ENCODE measurements at regions not wholly inside any gene's neighbourhood (a gene's known extent, or its start where the extent isn't known, plus 50 kb on each side); places are given as distances from the start of the nearest gene placed in this dataset.

GRCh38 chr10:60644436-60645130 lies 133.7 kb upstream of the CDK1 start:
- 75 to 83% methylated on average over 4 of the region's 4 CpGs for WGBS, 2 donors
- intact Hi-C loops (cut with DNase I), result loop anchor here in 1 of 2 donors (10.0 kb wide), 1 partner anchor 540 kb away; no protein-coding TSS in a partner anchor
- DNase-seq (no peak), ATAC-seq (ENCODE audit: low FRiP score) (no peak)
- H3K36me3 ChIP-seq (ENCODE audit: control insufficient read depth in 1 of 2, insufficient read depth in 2 of 2, low read length in 1 of 2), result no peaks in the 10 kb centered on the region
- no peaks in the 10 kb centered on the region for H3K9me3 ChIP-seq (ENCODE audit: control insufficient read depth, low read length)
- no peak overlapping the region for H3K27ac ChIP-seq (ENCODE audit: low read depth in 1 of 2, low read length in 2 of 2)
- H3K4me1 ChIP-seq (ENCODE audit: control insufficient read depth in 1 of 2, insufficient read depth in 2 of 2, low read length in 2 of 2), result no peaks in the 10 kb centered on the region
- no peaks in the 10 kb centered on the region for H3K27me3 ChIP-seq (ENCODE audit: control insufficient read depth in 1 of 2, insufficient read depth in 2 of 2, low read length in 1 of 2)
- H3K4me3 ChIP-seq (ENCODE audit: low read length in 2 of 2), result no peak overlapping the region

GRCh38 chr10:60643874-60644273 lies 134.4 kb upstream of the CDK1 start:
- WGBS, 2 donors, result 85 to 94% methylated on average over 1 of the region's 1 CpG
- no peak for DNase-seq
- intact Hi-C loops (cut with DNase I), result loop anchor here in 1 of 2 donors (10.0 kb wide), 1 partner anchor 539 kb away; no protein-coding TSS in a partner anchor
- ATAC-seq (ENCODE audit: low FRiP score), result no peak
- H3K9me3 ChIP-seq (ENCODE audit: control insufficient read depth, low read length), result no peaks in the 10 kb centered on the region
- no peaks in the 10 kb centered on the region for H3K27me3 ChIP-seq (ENCODE audit: control insufficient read depth in 1 of 2, insufficient read depth in 2 of 2, low read length in 1 of 2)
- no peak overlapping the region for H3K27ac ChIP-seq (ENCODE audit: low read depth in 1 of 2, low read length in 2 of 2)
- H3K4me1 ChIP-seq (ENCODE audit: control insufficient read depth in 1 of 2, insufficient read depth in 2 of 2, low read length in 2 of 2), result no peaks in the 10 kb centered on the region
- no peaks in the 10 kb centered on the region for H3K36me3 ChIP-seq (ENCODE audit: control insufficient read depth in 1 of 2, insufficient read depth in 2 of 2, low read length in 1 of 2)
- no peak overlapping the region for H3K4me3 ChIP-seq (ENCODE audit: low read length in 2 of 2)

GRCh38 chr10:60629332-60629731 lies 148.9 kb upstream of the CDK1 start:
- intact Hi-C loops (cut with DNase I), result no loop called here
- H3K27ac ChIP-seq (ENCODE audit: low read depth in 1 of 2, low read length in 2 of 2), result no peak overlapping the region
- H3K36me3 ChIP-seq (ENCODE audit: control insufficient read depth in 1 of 2, insufficient read depth in 2 of 2, low read length in 1 of 2), result no peaks in the 10 kb centered on the region
- H3K9me3 ChIP-seq (ENCODE audit: control insufficient read depth, low read length), result no peaks in the 10 kb centered on the region
- no peak for DNase-seq
- no peak overlapping the region for H3K4me3 ChIP-seq (ENCODE audit: low read length in 2 of 2)
- H3K27me3 ChIP-seq (ENCODE audit: control insufficient read depth in 1 of 2, insufficient read depth in 2 of 2, low read length in 1 of 2), result no peaks in the 10 kb centered on the region
- H3K4me1 ChIP-seq (ENCODE audit: control insufficient read depth in 1 of 2, insufficient read depth in 2 of 2, low read length in 2 of 2), result no peaks in the 10 kb centered on the region
- ATAC-seq (ENCODE audit: low FRiP score), result no peak
- 87 to 89% methylated on average over 1 of the region's 1 CpG for WGBS, 2 donors

DNA sequence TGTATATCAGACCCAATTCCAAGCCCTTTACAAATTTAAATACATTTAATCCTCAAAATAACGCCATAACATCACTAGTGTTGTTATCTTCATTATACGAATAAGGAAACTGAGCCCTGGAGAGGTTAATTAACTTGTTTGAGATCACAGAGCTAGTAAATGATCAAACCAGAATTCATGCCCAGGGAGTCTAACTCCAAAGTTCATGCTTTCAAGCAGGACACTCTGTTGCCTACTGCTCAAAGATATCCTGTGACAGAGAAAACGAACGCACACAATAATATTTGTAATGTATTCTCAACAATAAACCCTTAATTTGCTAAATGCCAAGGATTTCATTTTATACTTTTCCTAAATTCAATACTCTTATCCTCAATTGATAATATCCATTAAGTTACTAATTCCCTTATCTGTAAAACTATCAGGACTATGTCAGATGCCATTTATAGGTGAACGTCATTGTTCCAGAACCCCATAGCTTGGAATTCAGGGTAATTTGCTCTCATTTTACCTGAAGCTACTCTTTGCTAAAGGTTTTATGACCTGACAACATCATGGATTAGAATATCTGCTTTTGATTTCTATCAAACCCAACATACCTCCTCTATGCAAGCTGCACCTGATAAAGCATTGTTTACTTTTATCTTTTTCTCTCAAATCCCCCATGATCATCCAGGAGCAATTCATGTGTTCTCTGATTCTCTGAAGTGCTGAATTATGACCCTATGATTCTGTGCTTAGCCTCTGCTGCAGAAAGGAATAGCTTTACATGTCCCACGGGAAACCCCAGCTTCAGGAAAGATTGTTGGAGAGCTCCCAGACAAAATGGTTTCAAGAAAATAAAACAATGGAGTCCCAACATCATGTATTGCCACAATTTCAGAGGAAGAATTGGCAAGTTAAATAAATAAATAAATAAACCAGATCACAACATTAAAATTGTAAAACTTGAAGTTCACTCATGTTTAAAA lies 150.2 kb upstream of the CDK1 start:
- intact Hi-C loops (cut with DNase I), result no loop called here
- Histone ChIP-seq H3K4me3 (ENCODE audit: low read length in 2 of 2) (no peak overlapping the region), H3K4me1 (ENCODE audit: control insufficient read depth in 1 of 2, insufficient read depth in 2 of 2, low read length in 2 of 2) (no peaks in the 10 kb centered on the region), H3K27me3 (ENCODE audit: control insufficient read depth in 1 of 2, insufficient read depth in 2 of 2, low read length in 1 of 2) (no peaks in the 10 kb centered on the region), H3K9me3 (ENCODE audit: control insufficient read depth, low read length) (no peaks in the 10 kb centered on the region), H3K27ac (ENCODE audit: low read depth in 1 of 2, low read length in 2 of 2) (no peak overlapping the region), H3K36me3 (ENCODE audit: control insufficient read depth in 1 of 2, insufficient read depth in 2 of 2, low read length in 1 of 2) (no peaks in the 10 kb centered on the region)
- DNase-seq (no peak), ATAC-seq (ENCODE audit: low FRiP score) (no peak)
- WGBS, 2 donors, result 84 to 90% methylated on average over 6 of the region's 6 CpGs

- Histone ChIP-seq H3K27me3 (ENCODE audit: control insufficient read depth in 1 of 2, insufficient read depth in 2 of 2, low read length in 1 of 2) (no peaks in the 10 kb centered on the region), H3K27ac (ENCODE audit: low read depth in 1 of 2, low read length in 2 of 2) (no peak overlapping the region), H3K4me1 (ENCODE audit: control insufficient read depth in 1 of 2, insufficient read depth in 2 of 2, low read length in 2 of 2) (no peaks in the 10 kb centered on the region), H3K4me3 (ENCODE audit: low read length in 2 of 2) (no peak overlapping the region), H3K36me3 (ENCODE audit: control insufficient read depth in 1 of 2, insufficient read depth in 2 of 2, low read length in 1 of 2) (no peaks in the 10 kb centered on the region), H3K9me3 (ENCODE audit: control insufficient read depth, low read length) (no peaks in the 10 kb centered on the region)
- DNase-seq (no peak), ATAC-seq (ENCODE audit: low FRiP score) (no peak)
- WGBS, 2 donors, result 85 to 87% methylated on average over 1 of the region's 1 CpG
- intact Hi-C loops (cut with DNase I), result no loop called here
Observed at GRCh38 chr10:60626037-60626436, 152.2 kb upstream of the CDK1 start.

DNA sequence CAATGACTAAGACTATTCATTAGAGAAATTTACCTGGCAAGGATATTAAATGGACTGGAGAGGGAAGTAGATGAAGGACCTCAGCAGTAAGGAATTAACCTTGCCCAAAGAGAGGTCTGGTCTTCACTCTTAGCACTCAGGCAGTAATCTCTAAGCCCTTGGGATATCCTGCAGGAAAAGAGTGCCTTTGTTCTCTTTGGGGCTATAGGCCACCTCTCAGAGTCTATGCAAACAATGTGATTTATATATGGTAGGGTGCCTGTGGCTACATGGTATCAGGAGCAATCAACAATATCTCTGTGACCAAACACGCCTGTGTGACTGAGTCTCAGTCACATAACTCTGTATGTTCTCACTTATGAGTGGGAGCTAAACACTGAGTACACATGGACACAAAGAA lies 154.7 kb upstream of the CDK1 start:
- no peaks in the 10 kb centered on the region for H3K9me3 ChIP-seq (ENCODE audit: control insufficient read depth, low read length)
- DNase-seq (no peak), ATAC-seq (ENCODE audit: low FRiP score) (no peak)
- H3K27ac ChIP-seq (ENCODE audit: low read depth in 1 of 2, low read length in 2 of 2), result no peak overlapping the region
- no peak overlapping the region for H3K4me3 ChIP-seq (ENCODE audit: low read length in 2 of 2)
- WGBS, 2 donors, result 93 to 96% methylated on average over 1 of the region's 1 CpG
- no peaks in the 10 kb centered on the region for H3K4me1 ChIP-seq (ENCODE audit: control insufficient read depth in 1 of 2, insufficient read depth in 2 of 2, low read length in 2 of 2)
- no peaks in the 10 kb centered on the region for H3K27me3 ChIP-seq (ENCODE audit: control insufficient read depth in 1 of 2, insufficient read depth in 2 of 2, low read length in 1 of 2)
- H3K36me3 ChIP-seq (ENCODE audit: control insufficient read depth in 1 of 2, insufficient read depth in 2 of 2, low read length in 1 of 2), result no peaks in the 10 kb centered on the region
- intact Hi-C loops (cut with DNase I), result no loop called here

GRCh38 chr10:60621018-60621417 lies 157.3 kb upstream of the CDK1 start:
- H3K4me3 ChIP-seq (ENCODE audit: low read length in 2 of 2), result no peak overlapping the region
- WGBS, 2 donors, result 91 to 93% methylated on average over 3 of the region's 3 CpGs

GRCh38 chr10:60618861-60619260 lies 159.4 kb upstream of the CDK1 start:
- H3K4me3 ChIP-seq (ENCODE audit: low read length in 2 of 2), result no peak overlapping the region
- DNase-seq (no peak), ATAC-seq (ENCODE audit: low FRiP score) (no peak)
- 87 to 91% methylated on average over 1 of the region's 1 CpG for WGBS, 2 donors
- H3K27ac ChIP-seq (ENCODE audit: low read depth in 1 of 2, low read length in 2 of 2), result no peak overlapping the region
- H3K9me3 ChIP-seq (ENCODE audit: control insufficient read depth, low read length), result no peaks in the 10 kb centered on the region
- H3K4me1 ChIP-seq (ENCODE audit: control insufficient read depth in 1 of 2, insufficient read depth in 2 of 2, low read length in 2 of 2), result no peaks in the 10 kb centered on the region
- no peaks in the 10 kb centered on the region for H3K27me3 ChIP-seq (ENCODE audit: control insufficient read depth in 1 of 2, insufficient read depth in 2 of 2, low read length in 1 of 2)
- intact Hi-C loops (cut with DNase I), result no loop called here
- no peaks in the 10 kb centered on the region for H3K36me3 ChIP-seq (ENCODE audit: control insufficient read depth in 1 of 2, insufficient read depth in 2 of 2, low read length in 1 of 2)

More at GRCh38 chr10:60621018-60621417, 157.3 kb upstream of the CDK1 start:
- Histone ChIP-seq H3K9me3 (ENCODE audit: control insufficient read depth, low read length) (no peaks in the 10 kb centered on the region), H3K36me3 (ENCODE audit: control insufficient read depth in 1 of 2, insufficient read depth in 2 of 2, low read length in 1 of 2) (no peaks in the 10 kb centered on the region), H3K27ac (ENCODE audit: low read depth in 1 of 2, low read length in 2 of 2) (no peak overlapping the region), H3K4me1 (ENCODE audit: control insufficient read depth in 1 of 2, insufficient read depth in 2 of 2, low read length in 2 of 2) (no peaks in the 10 kb centered on the region), H3K27me3 (ENCODE audit: control insufficient read depth in 1 of 2, insufficient read depth in 2 of 2, low read length in 1 of 2) (no peaks in the 10 kb centered on the region)
- no peak for DNase-seq
- intact Hi-C loops (cut with DNase I), result no loop called here
- no peak for ATAC-seq (ENCODE audit: low FRiP score)
